Loucy (cell line): ENCODE measurements at regions not wholly inside any gene's neighbourhood (a gene's known extent, or its start where the extent isn't known, plus 50 kb on each side); places are given as distances from the start of the nearest gene placed in this dataset.

Experiments used
- EZH2phosphoT487 ChIP-seq: fragments of 200-600 bp; IDR thresholded peaks from 2 replicates; pipeline ENCODE4 v1.6.1; 2018; ENCODE audit warnings: antibody characterized with exemption, mild to moderate bottlenecking, moderate library complexity, borderline replicate concordance
- TF ChIP-seq, protein P1 (sequence below): fragments of 200-600 bp; sonication (generic); conservative IDR thresholded peaks from 2 replicates; pipeline ENCODE4 v1.5.1; 2014; ENCODE audit warnings: mild to moderate bottlenecking, antibody characterized with exemption, low read length

- TF ChIP-seq, protein P1, sequence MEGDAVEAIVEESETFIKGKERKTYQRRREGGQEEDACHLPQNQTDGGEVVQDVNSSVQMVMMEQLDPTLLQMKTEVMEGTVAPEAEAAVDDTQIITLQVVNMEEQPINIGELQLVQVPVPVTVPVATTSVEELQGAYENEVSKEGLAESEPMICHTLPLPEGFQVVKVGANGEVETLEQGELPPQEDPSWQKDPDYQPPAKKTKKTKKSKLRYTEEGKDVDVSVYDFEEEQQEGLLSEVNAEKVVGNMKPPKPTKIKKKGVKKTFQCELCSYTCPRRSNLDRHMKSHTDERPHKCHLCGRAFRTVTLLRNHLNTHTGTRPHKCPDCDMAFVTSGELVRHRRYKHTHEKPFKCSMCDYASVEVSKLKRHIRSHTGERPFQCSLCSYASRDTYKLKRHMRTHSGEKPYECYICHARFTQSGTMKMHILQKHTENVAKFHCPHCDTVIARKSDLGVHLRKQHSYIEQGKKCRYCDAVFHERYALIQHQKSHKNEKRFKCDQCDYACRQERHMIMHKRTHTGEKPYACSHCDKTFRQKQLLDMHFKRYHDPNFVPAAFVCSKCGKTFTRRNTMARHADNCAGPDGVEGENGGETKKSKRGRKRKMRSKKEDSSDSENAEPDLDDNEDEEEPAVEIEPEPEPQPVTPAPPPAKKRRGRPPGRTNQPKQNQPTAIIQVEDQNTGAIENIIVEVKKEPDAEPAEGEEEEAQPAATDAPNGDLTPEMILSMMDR: no peak
- TF ChIP-seq EZH2phosphoT487: no peak
Observed at GRCh38 chr13:24629320-24629719, 50.9 kb upstream of the ATP12A start.
